Ovary (tissue), 3 donors: ENCODE measurements at regions not wholly inside any gene's neighbourhood (a gene's known extent, or its start where the extent isn't known, plus 50 kb on each side); places are given as distances from the start of the nearest gene placed in this dataset.

ENCODE experiments used
- EP300 ChIP-seq: sonication (generic); formaldehyde crosslinking; IDR thresholded peaks from one replicate; pipeline ENCODE4 v1.6.1; 2017; ENCODE audit warnings: antibody characterized with exemption
- POLR2A ChIP-seq: fragments of 450-650 bp; IDR thresholded peaks from one replicate; pipeline ENCODE4 v1.6.1; 2017; ENCODE audit warnings: antibody characterized with exemption, mild to moderate bottlenecking, moderate library complexity
- TF ChIP-seq, protein P1 (sequence below), 3 donors: fragments of 450-650 bp in 2 of 3; fragments of 200-600 bp in 1 of 3; IDR thresholded peaks; one replicate each; pipeline versions ENCODE4 v1.5.1 to v1.8.0; 2016 to 2022; ENCODE audit warnings: antibody characterized with exemption in 3 of 3, mild to moderate bottlenecking in 1 of 3
- donor health status: DM: no; HTN: no; CAD: no.

DNA sequence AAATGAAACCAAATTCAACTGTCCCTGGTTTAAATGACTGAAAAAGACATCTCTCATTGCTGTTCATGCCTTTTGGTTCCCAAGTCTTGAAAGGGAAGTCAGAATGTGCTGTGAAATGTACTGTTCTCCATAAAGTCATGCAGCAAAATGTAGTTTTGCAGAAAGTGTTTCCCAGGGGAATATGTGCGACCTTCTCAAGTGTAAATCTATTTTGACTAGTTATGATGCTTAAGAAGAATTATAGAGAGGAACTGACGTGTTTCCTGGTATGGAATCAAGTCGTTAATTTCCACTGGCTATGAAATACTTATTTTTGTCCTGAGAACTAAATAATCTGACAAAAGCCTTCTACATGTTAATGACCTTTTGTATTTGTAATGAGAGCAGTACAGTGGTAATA lies 223.1 kb downstream of the CLCN4 start:
- TF ChIP-seq, protein P1, sequence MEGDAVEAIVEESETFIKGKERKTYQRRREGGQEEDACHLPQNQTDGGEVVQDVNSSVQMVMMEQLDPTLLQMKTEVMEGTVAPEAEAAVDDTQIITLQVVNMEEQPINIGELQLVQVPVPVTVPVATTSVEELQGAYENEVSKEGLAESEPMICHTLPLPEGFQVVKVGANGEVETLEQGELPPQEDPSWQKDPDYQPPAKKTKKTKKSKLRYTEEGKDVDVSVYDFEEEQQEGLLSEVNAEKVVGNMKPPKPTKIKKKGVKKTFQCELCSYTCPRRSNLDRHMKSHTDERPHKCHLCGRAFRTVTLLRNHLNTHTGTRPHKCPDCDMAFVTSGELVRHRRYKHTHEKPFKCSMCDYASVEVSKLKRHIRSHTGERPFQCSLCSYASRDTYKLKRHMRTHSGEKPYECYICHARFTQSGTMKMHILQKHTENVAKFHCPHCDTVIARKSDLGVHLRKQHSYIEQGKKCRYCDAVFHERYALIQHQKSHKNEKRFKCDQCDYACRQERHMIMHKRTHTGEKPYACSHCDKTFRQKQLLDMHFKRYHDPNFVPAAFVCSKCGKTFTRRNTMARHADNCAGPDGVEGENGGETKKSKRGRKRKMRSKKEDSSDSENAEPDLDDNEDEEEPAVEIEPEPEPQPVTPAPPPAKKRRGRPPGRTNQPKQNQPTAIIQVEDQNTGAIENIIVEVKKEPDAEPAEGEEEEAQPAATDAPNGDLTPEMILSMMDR (IDR thresholded peaks at IDR 0.05), result no peak
- no peak for TF ChIP-seq POLR2A
- no peak for TF ChIP-seq EP300
